K562 (cell line): ENCODE measurements at regions not wholly inside any gene's neighbourhood (a gene's known extent, or its start where the extent isn't known, plus 50 kb on each side); places are given as distances from the start of the nearest gene placed in this dataset.

Experiments used
- EP400 ChIP-seq: fragments of 450-650 bp; IDR thresholded peaks from 2 replicates; pipeline ENCODE4 v1.6.1; 2017; ENCODE audit warnings: antibody characterized with exemption, mild to moderate bottlenecking, moderate library complexity
- HES1 ChIP-seq: fragments of 450-650 bp; IDR thresholded peaks from 2 replicates; pipeline ENCODE4 v1.6.1; 2016; ENCODE audit warnings: low read depth, mild to moderate bottlenecking, moderate library complexity
- ZBTB33 ChIP-seq: sonication (generic); formaldehyde crosslinking; IDR thresholded peaks from 2 replicates; pipeline ENCODE4 v1.8.1; 2023; ENCODE audit warnings: mild to moderate bottlenecking, missing genetic modification reagents
- ZHX1 ChIP-seq: fragments of 150-350 bp; conservative IDR thresholded peaks from 2 replicates; pipeline ENCODE4 v1.6.1; 2014; ENCODE audit warnings: low read length
- ZNF318 ChIP-seq, 2 experiments: fragments of 450-650 bp; IDR thresholded peaks; 2 replicates each; pipeline ENCODE4 v1.6.1; 2016; ENCODE audit warnings: mild to moderate bottlenecking in 2 of 2, borderline replicate concordance in 1 of 2, low read depth in 1 of 2, moderate library complexity in 1 of 2
- ZNF518B ChIP-seq: fragments of 250-450 bp; sonication (Bioruptor Pico); IDR thresholded peaks from 2 replicates; pipeline ENCODE4 v1.5.0; 2021; ENCODE audit warnings: mild to moderate bottlenecking, moderate library complexity

GRCh38 chr6:28648035-28648877, 122.6 kb downstream of the GPX5 start (continued):
- TF ChIP-seq ZNF318 (IDR thresholded peaks at IDR 0.05; ENCODE audit: borderline replicate concordance in 1 of 2, low read depth in 1 of 2) (no peak), ZBTB33 (CRISPR knock-in tag) (peak; percentile 47), ZHX1 (no peak), HES1 (no peak), EP400 (peak; percentile 26; the same call in 1 of the 2 replicates), ZNF518B (CRISPR knock-in tag) (no peak)
